Brain pericyte (primary cell): ENCODE measurements at regions not wholly inside any gene's neighbourhood (a gene's known extent, or its start where the extent isn't known, plus 50 kb on each side); places are given as distances from the start of the nearest gene placed in this dataset.
"Not testable (repeated sequence)": the region's sequence is repeated elsewhere in the genome, so short reads cannot be mapped to it uniquely, and the experiment has no call there.

ENCODE experiments used
- DNase-seq: peaks from one replicate; pipeline ENCODE4 v3.0.0-alpha.2; 2012; ENCODE audit warnings: low read depth, low spot score

DNA sequence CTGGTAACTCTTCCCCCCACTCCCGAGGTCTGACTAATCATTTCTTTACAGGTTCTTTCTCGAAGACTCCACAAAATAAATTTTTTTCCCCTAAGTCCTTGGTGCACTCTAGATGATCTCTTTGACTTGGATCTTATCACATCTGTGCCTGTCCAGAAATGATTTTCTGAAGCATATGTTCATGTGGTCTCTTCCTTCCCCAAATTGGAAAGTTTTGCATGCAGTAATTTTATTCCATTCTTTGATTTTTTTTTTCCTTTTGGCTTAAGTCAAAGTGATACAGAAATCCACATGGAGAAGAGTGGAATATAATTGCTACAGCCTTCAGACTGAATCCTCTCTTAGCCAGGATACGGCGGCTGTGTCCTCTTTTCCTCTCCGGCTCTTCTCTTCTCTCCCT, 213.3 kb downstream of the BMP4 start:
- no peak for DNase-seq

DNA sequence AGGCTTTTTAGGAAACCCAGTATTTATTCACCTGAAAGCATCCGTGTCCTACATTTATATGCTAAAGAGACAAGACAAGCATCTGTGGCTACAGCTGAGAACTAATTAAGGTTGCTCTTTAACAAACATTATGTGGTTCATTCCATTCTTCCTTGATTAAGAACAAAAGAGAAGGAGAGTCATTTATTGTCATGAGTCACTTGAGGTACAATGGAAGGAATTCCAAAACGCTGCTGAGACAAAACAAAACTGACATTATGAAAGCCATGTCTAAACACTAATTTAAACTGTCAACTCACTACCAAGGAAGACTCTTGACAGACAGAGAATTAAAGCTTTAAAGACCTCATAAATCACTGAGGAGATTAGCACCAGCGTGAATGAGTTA, 214.4 kb downstream of the BMP4 start:
- no peak for DNase-seq

DNA sequence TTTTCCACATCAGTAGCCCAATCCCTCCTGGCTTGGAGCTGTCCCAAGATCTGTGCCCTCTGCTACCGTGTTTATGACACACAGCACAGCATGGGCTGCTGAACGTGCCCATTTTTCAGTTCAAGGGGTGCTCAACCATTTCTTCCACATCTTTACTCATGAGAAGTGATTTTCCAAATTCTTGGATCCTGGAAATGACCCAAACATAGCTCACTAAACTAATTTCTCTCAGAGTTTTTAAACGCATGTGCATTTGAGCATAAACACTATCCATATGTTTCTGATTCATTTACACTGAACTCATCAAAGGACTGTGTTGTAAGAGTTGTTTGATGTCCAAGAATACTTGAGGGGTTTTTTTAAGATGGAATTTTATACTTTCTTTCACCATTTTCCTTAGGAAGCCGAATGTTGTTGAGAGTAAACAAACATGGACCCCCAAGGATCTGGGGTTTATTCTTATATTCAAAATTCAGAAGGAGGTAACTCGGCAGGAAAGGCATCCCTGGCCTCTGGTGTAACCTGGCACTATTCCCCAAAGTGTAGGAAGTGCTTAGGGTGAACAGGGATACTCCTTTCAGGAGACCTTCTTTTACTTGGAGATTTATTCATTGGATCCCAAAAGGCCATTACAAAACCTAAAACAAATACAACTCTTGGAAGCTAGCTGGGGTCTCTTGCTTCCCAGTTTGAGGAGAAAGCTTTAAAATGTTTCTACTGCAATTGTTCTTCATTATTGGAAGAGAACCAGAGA, 215.0 kb downstream of the BMP4 start:
- no peak for DNase-seq

DNA sequence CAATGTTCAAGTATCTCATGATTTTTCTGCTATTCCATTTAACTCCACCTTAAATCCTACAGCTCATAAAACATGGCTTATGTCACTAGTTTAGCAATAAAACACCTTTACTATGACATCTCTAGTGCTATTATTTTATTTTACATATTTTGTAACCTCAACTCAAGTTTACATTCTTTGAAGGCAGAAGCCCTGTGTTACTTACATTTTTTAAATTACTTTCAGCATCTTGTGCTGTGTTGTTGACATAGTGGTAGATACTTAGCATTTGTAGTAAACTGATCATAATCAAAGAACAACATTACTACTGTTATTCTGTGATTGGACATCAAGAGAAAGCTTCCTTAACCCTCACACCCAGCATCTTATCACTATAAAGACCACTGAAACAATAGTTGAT, 216.1 kb downstream of the BMP4 start:
- no peak for DNase-seq

DNA sequence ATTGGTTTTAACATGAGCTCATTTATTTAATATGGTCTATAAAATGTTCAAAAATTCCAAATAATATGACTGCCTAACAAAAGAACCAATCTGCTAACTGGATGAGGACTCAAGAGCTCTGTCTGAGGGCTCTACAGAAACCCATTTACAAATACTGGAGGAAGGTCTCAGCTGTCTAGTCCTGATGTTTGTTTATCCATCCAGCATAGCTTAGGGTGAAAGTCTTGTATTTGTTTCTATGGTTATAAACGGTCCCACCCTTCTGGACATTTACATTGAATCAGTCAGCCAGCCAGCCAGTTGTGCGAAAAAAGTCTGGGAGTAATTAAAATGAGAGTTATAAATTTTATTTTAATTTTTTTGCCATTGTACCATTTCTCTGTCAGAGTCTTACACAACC, 220.7 kb downstream of the BMP4 start:
- DNase-seq = no peak

DNA sequence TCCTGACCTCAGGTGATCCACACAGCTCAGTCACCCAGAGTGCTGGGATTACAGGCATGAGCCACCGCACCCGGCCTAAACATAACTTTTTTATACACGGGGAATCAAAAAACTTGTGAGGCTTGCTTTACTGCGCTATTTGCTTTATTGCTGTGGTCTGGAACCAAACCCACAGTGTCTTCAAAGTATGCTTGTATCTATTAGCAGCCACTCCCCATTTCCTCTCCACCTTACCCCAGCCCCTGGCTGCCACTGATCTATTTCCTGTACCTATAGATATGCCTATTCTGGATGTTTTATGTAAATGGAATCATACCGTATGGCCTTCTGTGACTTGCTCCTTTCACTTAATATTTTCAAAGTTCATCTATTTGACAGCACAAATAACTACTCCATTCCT, 233.4 kb downstream of the BMP4 start:
- no peak for DNase-seq

DNA sequence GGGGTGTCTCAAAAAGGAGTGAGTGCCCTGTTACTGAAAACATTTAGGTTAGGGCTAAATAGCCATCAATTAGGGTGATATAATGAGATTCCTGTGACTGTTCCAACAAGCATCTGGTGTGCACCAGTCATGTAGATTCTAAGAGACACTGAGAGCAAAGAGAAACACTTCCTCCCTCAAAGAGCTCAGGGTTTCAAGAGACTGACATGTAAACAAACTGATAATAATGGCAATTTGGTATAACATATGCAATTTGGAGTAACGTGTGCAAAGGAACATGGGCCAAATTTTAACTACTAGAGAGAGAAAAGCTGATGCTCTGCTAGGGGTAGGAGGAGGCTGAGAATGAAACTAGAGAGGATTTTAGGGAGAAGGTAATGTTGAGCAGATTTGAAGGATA, 237.1 kb downstream of the BMP4 start:
- DNase-seq = no peak

DNA sequence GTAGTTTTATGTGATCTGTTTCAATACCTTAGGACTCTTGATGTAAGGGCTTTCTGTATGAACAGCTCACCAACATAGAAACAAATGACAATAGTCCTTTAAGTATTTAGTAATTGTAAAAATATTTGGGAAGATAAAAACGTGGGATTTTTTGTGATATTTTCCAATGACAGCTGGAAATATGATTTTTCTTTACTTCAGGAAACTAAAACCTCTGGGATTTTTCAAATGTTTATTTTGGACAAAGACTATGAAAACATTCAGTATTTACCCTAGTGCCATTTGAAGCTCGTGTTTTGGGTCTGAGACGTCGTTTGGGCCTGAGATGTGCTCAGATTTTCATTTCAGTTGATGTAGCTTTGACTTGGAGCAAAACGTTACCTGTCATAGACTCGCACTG, 240.0 kb downstream of the BMP4 start:
- DNase-seq = no peak

DNA sequence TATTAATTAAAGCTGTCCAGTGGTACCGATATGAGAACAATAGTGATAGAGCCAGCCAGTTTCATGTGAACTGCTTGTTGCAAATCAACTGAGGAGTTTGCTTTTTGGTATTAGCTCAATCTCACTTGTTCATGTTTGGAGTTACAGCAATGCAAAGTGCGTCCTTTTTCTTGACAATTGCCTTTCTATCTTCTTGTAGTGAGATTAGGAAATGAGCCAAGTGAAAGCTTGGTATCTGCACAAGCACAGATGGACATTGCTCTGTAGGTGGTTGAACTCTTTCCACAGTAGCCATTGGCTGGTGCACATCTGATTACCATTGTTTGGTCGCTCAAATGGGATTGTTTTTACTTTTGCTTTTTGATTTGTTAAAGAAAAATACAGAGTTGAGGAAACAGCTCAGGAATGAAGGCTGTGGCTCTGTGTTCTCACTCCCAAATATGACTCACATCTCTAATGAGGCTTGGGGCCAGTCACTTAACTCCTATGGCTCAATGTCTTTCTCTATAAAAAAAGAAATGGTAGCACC, 241.4 kb downstream of the BMP4 start:
- DNase-seq = no peak

DNA sequence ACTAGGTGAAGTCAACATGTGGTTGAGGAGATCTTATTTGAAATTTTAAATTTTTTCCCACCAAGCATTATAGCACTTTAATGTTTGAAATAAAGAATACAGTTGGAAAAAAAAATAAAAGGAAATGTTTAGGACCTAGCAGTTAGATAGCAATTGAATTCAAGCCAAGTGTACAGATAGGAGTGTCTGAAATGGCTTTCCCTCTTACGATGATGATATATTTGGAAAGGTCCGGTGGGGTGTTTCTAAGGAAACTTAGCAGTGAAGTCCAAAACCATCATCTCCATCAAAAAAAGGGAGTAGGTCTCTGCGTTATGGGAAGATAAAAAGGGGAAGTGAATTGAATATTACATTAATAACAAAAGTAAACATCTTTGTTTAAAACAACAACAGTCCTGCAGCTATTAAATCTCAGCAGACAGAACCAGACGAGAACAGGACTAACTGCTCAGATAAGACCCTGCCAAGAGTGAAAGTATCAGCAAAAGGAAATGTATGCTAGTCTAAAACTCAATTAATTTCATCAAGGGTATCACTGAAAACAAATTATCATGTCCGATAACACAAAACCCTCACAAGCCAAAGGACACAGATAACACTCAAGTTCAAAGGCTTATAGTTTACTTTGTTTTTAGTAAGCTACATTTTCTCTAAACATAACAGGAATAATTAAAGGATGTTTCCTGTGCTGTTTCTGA, 242.0 kb downstream of the BMP4 start:
- DNase-seq = no peak

DNA sequence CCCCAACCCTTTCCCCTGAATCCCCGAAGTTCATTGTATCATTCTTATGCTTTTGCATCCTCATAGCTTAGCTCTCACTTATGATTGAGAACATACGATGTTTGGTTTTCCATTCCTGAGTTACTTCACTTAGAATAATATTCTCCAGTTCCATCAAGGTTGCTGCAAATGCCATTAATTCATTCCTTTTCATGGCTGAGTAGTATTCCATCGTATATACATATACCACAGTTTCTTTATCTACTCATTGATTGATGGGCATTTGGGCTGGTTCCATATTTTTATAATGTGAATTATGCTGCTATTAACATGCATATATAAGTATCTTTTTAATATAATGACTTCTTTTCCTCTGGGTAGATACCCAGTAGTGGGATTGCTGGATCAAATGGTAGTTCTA, 243.7 kb downstream of the BMP4 start:
- DNase-seq = not testable (repeated sequence)

DNA sequence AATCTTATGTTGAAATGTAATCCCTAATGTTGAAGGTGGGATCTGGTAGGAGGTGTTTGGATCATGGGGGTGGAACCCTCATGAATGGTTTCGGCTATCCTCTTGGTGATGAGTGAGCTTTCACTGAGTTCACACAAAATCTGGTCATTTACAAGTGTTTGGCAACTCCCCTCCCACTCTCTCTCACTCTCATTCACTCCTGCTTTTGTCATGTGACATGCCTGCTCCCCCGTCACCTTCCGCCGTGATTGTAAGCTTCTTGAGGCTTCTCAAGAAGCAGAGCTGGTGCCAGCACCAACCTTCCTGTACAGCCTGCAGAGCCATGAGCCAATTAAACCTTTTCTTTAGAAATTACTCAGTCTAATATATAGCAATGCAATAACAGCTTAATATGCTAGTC, 245.4 kb downstream of the BMP4 start:
- DNase-seq = no peak

DNA sequence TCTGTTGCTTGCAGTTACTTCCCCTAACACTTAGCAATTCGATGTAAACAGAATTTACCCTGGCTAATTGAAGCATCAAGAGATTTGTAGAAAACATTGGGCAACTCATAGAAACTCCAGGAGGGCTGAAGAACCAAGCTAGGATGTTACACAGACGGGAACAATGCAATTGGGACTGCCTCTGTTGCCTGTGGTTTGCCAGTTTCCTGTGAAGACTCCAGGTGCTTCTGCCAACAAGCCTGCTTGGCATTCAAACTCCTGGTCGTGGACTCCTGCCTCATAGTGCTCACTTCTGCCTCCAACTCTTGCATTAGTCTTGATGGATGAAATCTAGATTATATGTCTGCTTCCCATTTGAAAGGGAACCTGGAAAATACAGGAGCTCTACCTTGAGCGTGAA, 246.0 kb downstream of the BMP4 start:
- no peak for DNase-seq

DNA sequence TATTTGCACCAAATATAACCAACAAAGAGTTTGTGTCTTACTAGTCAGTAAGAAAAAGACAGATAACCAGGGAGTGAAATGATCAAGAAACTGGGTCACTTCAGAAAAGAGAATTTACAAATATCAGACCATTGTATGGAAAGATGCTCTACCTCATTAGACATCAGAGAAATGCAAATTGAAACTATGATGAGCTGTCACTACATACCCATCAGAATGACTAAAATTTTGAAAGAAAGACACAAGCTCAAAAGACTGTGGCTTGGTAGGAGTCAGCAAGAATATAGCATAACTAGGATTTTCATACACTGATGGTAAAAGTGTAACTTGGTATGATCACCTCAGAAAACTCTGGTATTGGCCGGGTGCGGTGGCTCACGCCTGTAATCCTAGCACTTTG, 247.2 kb downstream of the BMP4 start:
- no peak for DNase-seq

DNA sequence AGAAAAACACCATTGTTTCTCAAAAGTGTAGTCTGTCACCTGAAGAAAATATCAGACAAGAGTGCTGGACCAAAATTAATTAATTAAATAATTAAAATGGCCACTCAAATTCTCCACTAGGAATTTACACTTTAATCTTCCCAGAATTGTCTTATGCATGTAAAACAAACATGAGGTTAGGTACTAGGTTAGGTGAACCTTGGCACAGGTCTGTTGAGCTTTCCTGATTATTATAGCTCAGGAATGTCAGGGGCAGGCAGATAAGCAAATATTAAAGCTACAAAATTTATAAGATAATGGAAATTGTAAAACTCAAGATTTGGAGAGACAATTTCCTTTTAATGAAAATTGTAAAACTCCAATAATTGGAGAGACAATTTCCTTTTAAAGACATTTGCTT, 253.2 kb downstream of the BMP4 start:
- DNase-seq = no peak

DNA sequence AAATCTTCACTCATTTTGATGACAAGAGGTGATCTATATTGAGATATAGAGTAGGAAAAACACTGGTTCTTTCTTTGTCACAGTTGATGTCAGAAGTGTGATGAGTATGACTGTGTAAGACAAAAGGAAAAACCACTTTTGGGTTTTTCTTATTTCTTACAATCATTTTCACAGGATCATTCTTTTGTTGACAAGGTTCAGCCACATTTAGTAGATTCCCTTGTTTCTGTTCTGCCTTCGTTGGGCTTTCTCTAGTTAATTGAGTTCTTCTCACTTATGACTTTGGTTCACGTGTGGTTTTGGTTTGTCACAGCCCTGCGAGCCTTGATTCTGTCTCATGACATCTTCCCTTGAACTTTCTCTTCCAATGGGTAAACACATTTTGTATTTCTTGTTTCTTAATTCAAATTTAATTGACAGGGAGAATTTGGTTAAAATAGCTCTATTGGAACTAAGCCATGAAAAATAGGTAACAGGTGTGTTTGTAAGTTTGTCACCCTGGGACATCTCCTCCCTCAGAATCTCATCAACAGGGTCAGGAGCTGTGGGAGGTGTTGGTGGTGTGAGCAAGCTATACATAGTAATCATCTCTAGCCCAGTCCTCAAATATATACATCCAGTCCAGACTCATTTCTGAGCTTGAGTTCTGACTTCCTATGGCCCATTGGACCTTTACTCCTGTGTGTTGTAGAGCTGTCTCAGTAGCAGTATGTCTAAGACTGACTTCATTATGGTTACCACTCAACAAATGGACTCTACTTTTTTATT, 255.3 kb downstream of the BMP4 start:
- no peak for DNase-seq

DNA sequence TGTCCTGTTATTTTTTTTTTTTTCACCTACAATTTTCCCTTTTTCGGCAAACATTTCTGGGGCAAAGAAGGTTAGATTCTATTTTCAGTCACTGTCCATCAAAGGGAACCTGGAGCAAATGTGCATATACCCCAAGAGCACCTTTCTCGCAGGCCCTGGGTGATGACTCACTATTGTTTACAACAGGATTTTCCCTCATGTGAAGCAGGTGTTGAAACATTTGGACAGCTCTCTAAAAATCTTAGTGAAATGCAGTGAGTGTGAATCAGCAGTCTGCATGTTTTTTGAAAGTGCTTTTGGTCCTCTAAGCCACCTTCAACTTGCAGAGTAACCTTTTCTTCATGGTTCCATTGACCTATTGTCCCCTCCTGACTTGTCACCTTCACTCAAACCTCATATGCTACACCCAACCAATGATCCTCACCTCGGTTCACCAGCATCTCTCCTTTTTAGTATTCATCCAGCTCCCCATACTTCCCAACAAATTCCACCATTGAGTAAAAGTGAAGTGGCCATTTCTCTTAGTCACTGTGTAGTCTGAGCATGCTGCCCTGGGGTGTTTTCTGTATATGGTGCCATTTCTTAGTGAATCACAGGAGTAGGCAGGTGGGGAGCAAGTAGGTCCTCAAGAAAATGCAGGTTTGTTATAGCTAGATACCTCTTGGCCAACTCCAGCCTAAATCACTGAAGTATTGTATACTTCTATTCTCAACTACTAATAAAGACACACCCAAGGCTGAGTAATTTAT, 260.2 kb downstream of the BMP4 start:
- DNase-seq = no peak

DNA sequence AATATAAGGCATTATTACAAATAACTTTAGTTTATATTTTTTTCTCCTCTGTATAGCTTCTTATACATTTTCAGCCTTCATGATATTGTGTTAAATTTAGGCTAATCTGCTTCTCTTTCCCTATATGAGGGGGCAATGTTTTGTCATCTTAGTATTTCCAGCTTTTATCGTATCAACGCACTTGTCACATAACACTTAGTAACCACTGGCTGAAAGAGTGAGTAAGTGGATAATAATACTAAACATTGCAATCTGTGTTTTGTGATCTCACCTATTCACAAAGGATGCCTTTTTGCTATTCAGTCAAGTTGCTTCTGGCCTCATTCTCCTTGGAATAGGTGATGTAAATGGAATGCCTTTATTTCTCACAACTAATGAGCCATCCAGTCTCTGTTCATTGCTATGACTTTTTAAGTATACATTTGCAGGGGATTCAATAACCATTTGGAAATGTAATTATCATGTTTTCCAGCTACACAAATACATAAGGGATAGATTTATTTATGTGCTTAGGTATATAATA, 260.9 kb downstream of the BMP4 start:
- no peak for DNase-seq

DNA sequence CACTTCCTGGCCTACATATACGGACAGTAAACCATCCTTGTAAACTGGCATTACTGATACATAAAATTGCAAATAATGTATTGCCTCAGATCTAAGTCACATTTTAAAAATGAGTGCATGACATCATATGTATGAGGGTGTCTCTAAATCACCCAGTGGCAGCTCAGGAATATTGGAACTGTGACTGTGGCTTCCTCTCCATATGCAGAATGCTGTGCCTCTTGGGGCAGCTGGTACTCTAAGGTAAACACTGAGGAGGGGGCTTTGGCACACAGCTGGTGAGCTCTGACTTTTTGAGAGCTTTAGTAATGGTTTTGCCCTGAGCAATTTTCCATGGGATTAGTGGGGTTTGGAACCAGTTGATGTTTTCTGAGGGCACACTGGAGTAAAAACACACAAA, 263.7 kb downstream of the BMP4 start:
- DNase-seq = no peak

DNA sequence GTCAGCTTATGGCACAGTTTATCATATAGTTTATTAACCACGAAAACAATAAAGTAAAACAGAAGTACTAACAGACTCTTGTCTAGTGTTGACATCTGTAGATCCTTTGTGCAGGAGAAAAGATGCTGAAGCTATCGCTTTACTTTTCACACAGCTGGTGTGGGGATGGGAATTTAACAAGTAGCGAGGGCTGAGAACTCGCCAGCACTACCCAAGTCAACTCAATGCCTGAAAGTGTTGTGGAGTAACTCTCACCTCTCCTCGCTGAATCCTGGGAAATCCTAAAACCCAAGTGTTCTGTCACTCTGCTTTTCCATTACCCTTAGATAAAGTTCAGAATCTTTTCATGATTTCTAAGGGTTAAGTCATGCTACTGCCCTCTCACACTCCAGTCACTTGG, 264.2 kb downstream of the BMP4 start:
- DNase-seq = no peak

DNA sequence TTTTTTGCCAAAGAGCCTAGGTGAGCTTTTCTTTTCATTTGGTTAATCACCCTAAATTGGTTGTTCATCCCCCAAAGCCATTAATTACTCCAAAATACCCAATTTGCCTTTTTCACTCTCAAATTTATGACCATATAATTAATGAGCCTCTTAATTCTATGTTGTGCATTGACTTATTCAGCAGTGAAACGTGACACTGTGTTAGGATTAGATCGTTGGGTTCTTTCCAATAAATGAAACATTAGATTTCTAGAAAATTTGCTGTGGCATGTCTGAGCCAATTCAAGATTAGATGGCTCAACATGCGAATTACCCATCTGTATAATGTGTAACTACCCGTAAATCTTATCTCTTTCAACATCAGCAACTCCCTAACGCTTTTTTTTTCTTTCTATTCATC, 273.4 kb downstream of the BMP4 start:
- no peak for DNase-seq

DNA sequence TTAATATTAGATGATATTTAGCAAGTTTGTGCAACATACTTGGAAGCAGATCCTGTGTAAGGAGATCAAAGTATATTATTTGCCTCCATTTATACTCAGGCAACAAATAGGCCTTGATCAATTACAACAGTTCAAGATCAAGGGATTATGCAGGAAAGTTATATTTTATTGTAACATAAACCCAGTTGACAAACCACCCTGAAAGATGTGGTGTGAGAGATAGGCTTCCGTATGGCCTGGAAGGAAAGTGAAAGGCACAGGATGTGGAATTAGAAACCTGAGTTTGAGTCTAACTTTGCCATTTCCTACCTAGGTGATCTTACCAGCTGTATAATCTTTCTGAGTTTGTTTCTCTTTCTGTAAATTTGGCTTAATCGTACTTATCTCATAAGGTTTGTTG, 284.1 kb downstream of the BMP4 start:
- no peak for DNase-seq
